A204.1 (cell line): ENCODE measurements at regions not wholly inside any gene's neighbourhood (a gene's known extent, or its start where the extent isn't known, plus 50 kb on each side); places are given as distances from the start of the nearest gene placed in this dataset.
"Not testable (repeated sequence)": the region's sequence is repeated elsewhere in the genome, so short reads cannot be mapped to it uniquely, and the experiment has no call there.

Source experiments
- FAIRE-seq: peaks from 2 replicates; lab custom pipeline; 2012; peaks lifted over from hg19 to GRCh38; lab: Jason Lieb, UNC

DNA sequence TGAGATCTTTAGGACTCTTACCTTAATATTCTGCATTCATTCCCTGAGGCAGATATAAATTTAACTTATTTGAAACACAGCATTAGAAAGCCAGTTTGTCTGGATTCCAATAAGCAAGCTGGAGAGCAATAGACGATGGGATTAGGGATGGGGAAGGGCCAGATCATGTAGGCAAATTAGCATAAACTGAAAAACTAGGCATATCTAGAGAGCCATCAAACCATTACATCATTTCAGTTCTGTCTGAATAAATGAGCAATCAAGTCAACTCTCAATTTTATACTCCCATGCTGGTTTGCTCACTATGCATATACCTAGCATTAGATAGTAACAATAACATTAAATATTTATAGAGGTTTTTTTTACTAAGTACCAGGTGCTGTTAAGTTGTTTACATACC is 583.6 kb upstream of the LRRN3 start:
- no peak for FAIRE-seq

GRCh38 chr7:110507832-110508231 is 583.1 kb upstream of the LRRN3 start:
- no peak for FAIRE-seq

DNA sequence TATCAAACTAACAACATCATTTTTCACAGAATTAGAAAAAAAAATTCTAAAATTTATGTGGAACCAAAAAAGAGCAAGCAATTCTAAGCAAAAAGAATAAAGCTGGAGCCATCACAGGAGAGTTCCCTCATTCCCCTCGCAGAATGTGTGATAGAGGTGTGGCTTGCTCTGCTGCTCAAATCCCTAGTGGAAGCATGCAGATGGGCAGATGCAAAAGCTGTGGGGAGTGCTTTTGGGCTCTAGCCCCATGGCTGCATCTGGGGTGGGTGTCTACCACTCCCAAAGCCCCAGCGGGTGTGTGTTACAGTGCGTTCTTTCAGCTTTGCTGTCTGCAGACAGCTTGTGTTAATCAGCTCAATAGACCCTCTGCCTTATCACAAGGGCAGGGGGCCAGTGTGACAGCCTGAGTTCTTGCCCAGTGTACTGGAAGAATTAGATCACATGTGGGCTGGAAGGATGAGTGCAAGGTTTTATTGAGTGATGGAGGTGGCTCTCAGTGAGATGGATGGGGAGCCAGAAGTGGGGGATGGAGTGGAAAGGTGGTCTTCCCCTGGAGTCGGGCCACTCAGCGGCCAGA is 575.9 kb upstream of the LRRN3 start:
- not testable (repeated sequence) for FAIRE-seq

DNA sequence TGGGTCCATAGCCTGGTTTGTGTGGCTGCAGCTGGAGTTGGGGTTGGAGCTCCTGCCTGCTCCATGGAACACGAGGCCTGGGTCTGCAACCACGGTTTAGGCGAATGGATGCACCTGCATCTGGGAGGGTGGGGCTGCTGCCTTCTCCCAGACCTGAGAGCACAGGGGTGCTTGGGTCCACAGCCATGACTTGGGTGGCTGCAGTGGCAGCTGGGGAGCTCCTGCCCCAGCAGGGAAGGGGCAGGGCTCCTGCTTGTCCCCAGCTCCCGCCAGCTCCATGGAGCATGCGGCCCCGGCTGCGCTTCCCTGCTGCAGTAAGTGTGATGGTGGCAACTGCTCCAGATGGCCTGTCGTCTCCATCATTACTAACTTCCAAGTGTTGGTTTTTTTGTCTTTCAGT is 571.1 kb upstream of the LRRN3 start:
- FAIRE-seq: no peak

GRCh38 chr7:110521357-110521911 is 569.5 kb upstream of the LRRN3 start:
- FAIRE-seq: no peak

DNA sequence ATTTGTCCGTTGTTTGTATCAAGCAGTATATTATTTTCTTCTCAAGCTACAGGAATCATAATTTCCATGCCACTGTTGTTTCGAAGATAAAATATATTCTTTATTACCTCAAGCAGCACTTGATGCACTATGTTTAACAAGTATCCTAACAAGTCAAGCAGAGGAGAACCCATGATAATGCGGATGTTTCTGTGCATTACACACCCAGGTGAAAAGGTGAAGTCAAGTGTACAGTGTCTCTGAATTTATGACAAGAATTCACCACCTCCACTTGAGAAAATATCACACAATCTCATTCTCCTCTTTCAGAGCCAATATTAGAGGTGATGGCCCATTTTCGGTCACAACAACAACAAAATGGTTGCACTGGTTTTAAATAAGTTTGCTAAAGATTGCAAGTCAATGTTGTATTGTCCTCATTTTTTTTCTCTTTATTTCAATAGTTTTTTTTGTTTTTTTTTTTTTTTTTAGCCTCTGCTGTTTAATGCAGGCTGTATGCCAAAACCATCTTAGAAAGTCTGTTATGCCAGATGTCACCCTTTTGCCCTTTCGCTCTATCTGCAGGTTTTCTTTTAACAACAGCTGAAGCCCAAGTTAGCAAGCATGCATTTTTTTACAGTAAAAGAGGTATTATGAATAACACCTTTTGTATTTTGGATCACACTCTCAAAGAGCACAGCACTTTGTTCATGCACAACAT is 568.7 kb upstream of the LRRN3 start:
- FAIRE-seq: no peak

GRCh38 chr7:110522761-110523200 is 568.1 kb upstream of the LRRN3 start:
- FAIRE-seq: no peak

- no peak for FAIRE-seq
Measured at GRCh38 chr7:110529175-110529574, 561.8 kb upstream of the LRRN3 start.

- FAIRE-seq: no peak
Measured at GRCh38 chr7:110531186-110531585, 559.7 kb upstream of the LRRN3 start.

DNA sequence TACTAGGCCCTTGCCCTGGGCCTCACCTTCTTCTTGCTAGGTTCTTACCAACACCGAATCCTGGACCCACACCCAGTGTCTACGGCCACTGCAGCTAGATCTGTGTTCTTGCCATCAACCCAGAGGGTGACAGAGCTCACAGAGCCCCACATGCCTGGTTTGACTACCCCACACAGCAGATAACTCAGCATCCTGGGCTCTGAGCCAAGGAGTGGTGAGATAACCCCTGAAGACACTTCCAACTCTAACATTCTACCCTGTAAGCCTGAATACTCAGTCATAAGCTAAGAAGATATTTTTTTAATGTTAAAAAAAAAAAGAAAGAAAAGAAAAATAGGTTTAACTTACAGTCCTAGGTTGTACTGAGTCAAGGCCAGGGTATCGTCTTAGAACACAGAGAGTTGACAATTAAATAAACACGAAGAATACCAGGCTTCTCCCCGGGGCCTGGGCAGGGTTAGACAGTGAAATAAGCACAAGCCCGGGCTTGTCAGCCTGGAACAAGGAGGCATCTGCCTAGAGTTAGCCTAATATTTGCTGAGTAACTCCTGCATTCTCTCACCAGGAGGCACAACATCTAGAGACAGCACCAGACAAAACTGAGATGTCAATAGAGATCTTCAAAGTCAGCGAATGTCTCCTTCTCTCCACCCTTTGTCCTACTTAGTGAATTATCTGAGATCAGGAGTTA is 556.5 kb upstream of the LRRN3 start:
- FAIRE-seq: no peak

DNA sequence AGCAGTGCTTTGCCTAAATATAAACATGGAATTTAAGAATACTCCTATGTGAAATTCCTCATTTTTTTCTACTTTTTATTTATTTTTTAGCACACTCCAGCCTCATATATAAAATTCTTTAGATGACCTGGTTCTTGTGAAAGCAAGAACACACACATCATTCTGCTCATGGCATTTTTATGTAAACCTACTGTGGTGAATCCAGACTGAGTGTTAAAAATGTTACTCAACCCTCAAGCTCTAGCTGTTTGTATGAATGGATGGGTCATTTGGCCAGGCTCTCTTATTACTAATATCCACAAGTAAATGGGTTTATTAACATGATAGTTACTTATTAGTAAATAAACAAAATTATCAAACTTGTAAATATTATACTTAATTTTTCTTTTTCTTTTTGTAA is 551.7 kb upstream of the LRRN3 start:
- no peak for FAIRE-seq

DNA sequence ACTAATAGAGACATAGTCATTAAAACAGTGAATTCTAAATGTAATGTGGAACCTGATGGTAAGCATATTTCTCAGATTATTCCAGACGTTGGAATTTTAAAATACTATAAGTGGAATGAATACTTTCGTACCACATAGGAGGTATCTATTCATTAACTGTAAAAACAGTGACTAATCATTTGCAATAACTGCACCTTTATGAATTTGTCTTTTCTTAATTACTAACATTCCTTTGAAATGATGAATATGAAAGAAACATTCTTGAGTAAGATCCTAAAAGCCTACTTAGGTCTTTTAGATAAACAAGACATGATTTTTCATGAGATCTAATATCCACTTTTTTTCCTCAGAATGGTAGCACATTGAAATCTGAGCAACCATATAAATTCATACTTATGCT is 549.0 kb upstream of the LRRN3 start:
- peak; percentile 27 for FAIRE-seq

- no peak for FAIRE-seq
Measured at GRCh38 chr7:110544194-110544593, 546.7 kb upstream of the LRRN3 start.

DNA sequence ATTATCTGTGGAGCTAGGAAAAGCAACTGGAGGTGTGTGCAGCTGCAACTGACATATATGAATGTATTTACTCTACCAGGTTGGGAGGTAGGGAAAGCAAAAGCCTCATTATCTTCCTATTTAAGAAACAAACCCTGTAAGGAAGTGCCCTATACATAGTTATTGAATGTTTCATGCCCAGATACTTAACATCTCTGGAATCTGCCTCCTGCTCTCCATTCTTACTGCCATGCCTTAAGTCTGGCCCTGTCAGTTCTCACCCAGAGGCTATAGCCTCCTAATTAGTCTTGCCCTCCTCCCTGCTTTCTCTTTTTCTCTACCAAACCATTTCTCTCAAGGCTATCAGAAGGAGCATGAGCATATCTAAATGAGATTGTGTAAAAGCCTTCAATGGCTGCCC is 542.6 kb upstream of the LRRN3 start:
- FAIRE-seq: no peak

DNA sequence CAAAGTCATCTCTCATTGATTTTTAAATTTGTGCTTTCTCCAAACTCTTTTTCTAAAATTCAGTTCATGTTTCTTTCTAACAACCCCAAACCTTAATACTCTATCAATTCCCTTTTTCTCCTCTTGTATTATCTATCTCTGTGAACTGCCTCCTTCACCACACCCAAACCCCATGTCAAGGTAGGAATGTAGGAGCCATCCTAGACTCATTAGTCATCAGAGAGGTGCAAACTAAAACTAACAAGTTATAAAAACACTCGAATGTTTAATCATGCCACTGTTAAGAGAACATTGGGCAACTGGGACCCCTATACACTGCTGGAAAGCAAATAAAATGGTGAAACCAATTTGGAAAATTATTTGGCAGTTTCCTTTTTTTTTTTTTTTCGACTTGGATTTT is 533.8 kb upstream of the LRRN3 start:
- no peak for FAIRE-seq

GRCh38 chr7:110563286-110563685 is 527.6 kb upstream of the LRRN3 start:
- FAIRE-seq: not testable (repeated sequence)

- no peak for FAIRE-seq
Measured at GRCh38 chr7:110564246-110564645, 526.7 kb upstream of the LRRN3 start.

DNA sequence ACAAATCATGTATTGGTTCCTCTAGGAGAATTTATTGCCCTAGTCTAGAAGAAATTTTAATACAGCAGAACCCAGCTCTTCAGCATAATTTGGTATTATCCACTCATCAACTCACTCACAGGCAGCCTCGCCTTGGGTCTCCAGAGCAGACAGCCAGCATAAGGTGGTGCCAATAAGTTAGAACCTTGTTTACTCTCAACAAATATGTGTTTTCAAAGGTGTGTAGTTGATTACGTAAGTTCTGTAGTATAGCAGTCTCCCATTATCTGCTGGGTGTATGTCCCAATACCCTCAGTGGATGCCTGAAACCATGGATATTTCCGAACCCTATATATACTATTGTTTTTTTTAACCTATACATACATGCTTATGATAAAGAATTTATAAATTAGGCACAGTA is 522.5 kb upstream of the LRRN3 start:
- no peak for FAIRE-seq

DNA sequence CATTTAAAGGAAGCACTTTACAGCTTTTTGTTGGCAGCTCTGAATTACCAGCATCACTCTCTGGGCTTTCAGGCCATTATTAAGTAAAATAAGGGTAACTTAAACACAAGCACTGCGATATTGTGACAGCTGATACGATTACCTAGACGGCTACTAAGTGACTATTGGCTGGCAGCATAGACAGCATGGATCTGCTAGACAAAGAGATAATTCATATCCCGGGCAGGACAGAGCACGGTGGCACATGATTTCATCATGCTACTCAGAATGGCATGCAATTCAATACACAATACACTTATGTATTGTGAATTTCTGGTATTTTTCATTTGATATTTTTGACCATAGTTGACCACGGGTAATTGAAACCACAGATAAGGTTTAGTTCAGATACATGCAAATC is 522.0 kb upstream of the LRRN3 start:
- FAIRE-seq: no peak

DNA sequence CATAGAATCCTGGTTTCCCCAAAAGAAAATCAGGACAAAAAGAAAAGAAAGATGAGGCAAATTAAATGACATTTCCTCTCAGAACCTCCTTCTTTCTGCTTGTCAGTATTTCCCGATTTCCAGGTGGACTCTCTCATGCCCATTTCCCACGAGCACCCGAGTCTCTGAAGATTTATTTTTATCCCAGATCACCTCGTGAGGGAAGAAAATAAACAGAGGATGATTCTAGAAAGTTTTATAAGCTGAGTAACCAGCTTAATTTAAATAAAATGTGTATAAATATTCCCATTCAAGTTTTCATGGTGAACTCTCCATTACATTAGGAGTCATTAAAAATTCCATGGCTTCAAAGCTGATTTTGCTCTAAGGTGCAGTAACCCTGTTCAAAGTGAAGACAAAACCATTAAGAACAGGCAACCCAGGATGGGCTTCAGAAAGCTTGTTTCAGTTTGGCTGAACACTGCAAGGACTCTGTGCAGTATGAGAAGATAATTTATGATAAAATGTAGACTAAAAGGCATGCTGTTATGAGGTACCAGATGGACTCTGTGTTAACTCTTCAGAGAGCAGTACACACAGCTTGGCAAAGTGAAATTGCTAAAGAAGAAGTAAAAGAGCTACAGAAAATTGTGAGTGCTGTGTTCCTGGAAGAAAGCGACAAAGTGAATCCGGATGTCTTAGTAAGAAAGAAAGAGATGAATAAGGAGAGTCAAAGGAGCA is 521.3 kb upstream of the LRRN3 start:
- FAIRE-seq: no peak

DNA sequence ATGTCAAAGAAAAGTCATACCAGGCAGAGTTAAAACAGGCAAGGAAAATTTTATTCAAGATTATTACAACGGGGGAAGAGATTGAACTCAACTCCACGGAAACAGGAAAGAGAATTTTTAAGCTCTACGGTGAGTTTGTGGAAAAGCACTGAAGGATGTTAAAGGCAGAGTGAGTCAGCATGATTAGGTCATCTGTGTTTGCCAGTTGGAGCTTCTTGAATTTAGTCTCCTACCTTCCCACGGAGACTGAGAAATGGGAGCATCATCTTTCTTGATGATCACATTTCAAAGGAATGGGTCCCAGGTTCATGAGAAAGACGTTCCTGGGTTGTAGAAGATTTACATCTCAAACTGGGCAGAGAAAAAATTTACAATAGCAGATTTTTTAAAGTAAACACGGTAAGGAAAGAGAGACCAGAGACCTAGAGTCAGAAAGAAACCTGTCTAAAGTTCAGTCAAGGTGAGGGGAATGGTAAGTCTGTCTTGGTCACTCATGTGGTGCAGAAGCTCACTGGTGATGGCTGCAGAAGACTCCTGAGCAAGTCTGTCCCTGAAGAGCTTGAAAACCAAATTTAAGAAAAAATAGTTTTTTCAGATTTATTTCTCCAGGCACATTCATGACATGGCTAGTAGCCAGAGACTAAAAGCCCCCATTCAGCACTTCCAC is 516.9 kb upstream of the LRRN3 start:
- FAIRE-seq: no peak

GRCh38 chr7:110587294-110587693 is 503.6 kb upstream of the LRRN3 start:
- no peak for FAIRE-seq
